CD4-positive, alpha-beta T cell treated with Interferon alpha-2 for 1 hour (primary cell): ENCODE measurements at regions not wholly inside any gene's neighbourhood (a gene's known extent, or its start where the extent isn't known, plus 50 kb on each side); places are given as distances from the start of the nearest gene placed in this dataset.
"Not testable (repeated sequence)": the region's sequence is repeated elsewhere in the genome, so short reads cannot be mapped to it uniquely, and the experiment has no call there.

Source experiments
- DNase-seq, 2 donors: peaks; one replicate each; pipeline ENCODE4 v3.0.0-alpha.2; 2020 to 2022

DNA sequence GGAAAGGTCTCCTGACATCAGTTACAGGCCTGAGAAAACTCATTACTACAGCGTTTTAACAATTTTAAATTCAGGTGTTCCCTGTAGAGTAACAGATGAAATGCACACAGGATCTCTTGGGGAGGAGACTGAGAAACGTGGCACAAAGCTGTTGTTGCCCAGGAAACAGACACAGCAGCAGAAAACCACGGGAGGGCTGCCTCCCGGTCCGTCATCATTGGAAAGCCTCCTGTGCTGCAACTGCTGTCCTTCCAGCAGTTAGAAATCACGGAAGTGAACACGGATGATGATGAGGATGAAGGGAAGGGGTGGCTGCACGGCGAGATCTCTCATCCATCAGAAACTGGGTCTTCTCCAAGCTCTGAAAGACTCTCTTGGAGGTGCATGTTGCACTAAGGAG lies 94.6 kb upstream of the RNF32 start:
- DNase-seq = no peak

DNA sequence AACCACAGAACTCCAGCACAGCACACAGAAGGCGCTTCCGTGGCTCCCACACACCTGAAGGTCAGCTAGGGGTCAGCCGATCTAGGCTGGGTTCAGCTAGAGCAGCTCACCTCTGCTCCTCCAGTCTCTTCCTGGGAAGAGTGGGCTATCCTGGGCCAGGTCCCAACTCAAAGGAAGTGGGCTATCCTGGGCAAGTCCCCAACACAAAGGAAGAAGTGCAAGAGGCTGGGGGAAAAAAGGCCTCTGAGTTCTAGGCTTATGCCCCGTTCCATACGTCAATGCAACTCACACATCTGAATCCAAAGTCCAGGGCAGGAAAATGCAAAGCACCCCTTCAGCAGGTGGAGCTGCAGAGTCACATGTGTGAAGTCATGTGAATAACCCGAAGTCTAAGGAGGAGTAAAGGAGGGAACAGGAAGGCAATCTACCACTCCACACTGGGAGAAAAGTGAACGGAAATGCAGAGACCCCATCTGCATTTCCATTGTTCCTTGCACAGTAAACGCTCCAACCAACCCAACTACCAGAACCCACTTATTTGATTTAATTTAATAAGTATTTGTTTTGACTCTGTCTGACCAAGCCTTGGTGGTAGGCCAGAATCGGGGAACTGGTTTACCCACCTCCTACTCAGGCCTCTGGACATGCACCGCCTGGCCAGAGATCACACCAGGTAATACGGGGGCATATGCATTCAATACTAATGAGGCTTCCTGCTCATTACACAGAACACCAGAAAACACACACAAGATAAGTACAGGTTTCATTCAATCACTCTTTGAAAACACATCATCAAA lies 95.5 kb upstream of the RNF32 start:
- DNase-seq = no peak

DNA sequence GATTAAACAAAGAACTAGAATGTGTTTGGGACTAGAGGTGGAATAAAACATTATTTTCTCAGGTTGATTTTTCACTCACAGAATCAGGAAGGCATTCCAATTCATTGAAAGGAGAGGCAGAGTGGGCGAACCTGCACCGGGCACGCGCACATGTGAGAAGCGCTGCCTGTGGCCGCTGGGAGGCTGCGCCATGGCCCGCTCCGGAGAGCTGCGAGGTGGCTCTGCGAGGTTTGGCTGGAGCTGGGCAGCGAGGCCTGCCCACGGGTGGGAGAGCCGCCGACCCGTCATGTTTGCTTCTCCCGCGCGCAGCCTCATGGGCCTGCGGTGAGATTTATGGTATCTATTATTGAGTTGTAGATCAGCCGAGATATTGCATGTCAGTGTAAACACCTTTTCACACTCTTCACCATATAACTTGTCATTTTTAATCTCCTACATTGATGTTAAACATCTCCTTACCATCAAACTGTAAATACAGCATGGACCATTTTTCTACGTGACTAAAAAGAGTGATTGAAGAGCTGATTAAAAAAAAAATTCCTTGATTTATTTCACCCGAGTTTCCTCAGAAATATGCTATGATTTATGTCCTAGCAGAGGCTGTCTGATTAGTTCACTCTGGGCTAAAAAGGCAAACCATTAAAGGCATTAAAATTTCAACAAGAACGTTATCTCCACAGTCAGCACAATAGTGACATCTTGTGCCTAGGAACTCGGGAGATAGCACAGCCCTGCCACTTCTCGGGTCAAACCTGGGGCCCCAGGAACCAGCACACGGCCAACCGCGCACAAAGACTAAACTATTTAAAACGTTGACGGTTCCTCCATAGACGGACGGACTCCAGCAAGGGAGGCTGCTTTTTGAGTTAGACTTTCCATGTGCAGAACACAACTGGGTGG lies 96.6 kb upstream of the RNF32 start:
- no peak for DNase-seq

- DNase-seq = no peak
These were observed 99.9 kb upstream of the RNF32 start for GRCh38 chr7:156540619-156541165.

GRCh38 chr7:156539999-156540398 lies 100.6 kb upstream of the RNF32 start:
- no peak for DNase-seq

GRCh38 chr7:156537006-156537405 lies 103.6 kb upstream of the RNF32 start:
- DNase-seq = no peak

DNA sequence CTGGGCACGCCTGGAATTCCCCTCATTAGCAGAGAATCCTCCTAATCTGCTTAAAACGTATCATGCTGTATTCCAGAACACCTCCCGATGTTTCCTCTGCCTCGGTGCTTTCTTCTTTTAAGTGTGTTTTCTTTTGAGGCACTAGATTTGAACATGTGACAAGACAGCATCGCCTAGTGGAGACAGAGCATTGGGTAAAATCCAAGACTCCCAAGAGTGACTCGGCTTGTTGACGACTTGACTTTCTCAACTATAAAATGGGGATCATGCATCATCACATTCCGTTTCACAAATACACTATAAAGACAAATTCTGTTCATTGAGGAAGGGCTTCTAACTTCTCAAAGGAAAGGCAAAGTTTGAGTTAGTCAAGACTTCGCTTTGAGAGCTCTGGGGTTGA lies 105.6 kb upstream of the RNF32 start:
- DNase-seq = no peak

DNA sequence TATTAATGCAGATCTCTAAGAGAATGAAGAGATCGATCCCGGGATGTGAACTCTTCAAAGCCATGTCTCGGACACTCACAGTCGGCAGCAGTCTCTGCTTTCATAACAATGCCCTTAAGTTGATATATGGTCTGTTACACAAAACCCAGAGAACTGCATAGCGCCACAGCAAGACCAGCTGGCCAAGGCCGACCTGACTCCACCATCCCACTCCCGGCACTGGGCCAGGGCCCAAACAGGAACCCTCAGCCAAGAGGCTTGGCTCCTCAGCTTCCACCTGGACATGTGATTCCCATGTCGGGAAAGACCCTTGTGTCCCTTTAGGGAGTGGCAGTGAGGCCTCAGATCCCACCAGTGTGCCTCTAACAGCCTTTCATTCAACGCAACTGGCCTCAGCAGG lies 106.6 kb upstream of the RNF32 start:
- DNase-seq = no peak

- no peak for DNase-seq
These were observed 107.2 kb upstream of the RNF32 start for GRCh38 chr7:156533420-156533819.

DNA sequence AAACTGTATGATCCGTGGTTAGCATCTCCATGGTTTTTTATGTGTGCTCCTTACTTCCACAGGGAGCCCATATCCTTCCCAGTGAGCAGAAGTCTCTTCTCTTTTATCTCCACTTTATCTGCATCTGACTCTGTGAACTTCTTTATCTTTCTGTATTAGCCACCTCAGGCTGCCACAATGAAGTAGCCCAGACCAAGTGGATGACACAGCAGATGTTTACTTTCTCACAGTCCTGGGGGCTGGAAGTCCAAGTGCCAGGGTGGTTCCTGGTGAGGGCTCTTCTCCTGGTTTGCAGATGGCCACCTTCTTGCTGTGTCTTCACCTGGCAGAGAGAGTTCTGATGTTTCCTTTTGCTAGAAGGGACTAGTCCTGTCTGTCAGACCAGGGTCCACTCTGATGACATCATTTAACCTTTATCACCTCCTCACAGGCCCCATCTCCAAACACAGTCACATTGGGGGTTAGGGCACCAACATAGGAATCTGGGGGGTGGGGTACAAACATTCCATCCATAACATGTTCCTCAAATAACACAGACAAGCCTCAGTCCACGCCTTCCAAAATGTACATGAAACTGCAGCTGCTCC lies 108.5 kb upstream of the RNF32 start:
- no peak for DNase-seq

DNA sequence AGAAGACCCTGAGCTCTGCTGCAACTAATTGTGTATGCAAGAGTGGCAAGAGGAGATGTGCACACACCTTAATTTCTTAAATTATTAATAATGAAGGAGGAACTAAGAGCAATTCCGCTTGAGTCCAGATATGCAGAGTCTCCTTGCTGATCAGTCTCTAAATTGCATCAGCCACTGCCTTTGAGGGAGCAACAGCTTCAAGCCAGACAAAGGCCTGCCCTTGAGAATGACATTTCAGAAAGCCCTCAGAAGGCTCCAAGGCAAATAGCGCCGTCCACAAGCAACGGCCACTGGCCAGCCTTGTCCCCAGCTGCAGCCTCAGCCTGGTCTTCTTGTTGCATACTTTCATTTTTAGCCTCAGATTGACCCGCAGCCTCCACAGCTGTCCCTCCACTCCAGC lies 110.6 kb upstream of the RNF32 start:
- no peak for DNase-seq

GRCh38 chr7:156527458-156527890 lies 113.1 kb upstream of the RNF32 start:
- no peak for DNase-seq

DNA sequence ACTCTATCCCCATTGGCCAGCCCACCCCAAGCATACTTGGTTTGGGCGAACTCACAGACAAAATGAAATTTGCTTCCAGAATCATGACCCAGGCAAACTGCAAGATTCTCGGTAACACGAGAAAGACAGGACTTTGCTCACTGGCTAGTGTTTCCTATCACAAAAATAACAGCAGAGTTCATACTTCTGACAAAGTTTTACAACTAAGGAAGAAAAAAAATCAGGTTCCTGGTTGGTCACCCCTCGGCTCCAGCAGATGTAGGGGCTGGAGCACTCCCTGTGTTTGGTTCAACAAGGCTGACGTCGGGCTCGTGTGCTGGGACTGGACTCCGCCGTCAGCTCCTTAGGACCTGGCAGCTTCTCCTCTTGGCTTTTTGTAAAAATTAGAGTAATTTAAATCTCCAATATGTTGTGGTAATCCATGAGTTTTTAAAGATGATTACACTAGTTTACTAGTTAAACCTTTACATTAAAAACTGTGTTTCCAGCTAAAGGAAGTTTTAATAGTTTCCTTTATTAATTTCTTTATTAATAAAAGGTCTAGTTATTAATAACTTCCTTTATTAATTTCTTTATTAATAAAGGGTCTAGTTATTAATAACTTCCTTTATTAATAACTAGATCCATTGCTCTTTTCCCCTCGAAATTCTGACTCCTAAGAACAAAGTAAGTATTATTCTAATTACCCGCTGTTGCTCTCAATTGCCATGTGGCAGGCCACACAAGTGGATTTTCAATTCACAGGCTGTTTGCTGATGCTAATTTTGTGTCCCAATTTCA lies 115.6 kb upstream of the RNF32 start:
- no peak for DNase-seq

- DNase-seq = no peak
These were observed 117.0 kb upstream of the RNF32 start for GRCh38 chr7:156523447-156524048.

DNA sequence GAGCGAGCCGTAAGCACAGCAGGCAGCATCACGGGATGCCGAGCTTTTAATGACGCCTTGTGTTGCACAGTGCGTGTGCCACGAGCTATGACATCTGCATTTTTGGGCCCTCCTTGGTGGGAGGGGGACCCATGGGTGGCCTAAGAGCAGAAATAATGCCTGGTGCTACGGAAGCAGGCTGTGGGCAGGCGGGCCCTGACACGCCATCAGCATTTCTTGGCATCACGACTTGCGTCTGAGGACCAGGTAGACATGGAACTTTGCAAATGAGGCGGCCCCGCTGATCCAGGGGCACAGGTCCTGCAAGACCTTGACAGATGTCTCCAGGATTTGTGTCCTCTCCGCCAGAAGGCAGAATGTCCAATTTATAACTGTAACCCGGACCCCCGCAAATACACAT lies 117.8 kb upstream of the RNF32 start:
- DNase-seq = no peak

GRCh38 chr7:156519070-156519469 lies 121.5 kb upstream of the RNF32 start:
- no peak for DNase-seq

DNA sequence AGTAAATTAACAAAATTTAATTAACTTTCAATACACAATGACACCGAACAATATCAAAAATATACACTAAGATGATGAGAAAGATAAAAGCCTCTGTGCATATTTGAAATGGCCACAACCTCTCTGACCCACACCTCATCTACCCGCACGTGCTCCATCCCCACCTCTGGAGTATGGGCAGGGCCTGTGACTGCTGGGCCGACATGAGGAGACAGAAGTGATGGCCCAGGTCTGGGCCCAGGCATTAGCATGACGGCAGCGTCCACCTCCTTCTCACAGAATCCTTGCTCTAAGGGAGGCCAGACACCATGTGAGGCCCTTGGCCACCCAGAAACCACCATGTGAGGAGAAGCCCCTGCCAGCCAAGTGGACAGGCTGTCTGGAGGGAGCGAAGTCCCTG lies 122.1 kb upstream of the RNF32 start:
- no peak for DNase-seq

DNA sequence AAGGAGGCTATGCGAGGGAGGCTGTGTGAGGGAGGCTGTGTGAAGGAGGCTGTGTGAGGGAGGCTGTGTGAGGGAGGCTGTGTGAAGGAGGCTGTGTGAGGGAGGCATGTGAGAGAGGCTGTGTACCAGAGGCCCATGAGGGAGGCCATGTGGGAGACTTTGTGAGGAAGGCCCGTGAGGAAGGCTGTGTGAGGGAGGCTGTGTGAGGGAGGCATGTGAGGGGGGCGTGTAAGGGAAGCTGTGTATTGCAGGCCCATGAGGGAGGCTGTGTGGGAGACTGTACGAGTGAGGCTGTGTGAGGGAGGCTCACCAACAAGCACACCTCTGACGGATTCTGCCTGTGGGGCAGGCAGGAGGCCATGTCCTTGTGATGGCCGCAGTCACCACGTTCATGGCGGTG lies 122.7 kb upstream of the RNF32 start:
- DNase-seq = not testable (repeated sequence)

DNA sequence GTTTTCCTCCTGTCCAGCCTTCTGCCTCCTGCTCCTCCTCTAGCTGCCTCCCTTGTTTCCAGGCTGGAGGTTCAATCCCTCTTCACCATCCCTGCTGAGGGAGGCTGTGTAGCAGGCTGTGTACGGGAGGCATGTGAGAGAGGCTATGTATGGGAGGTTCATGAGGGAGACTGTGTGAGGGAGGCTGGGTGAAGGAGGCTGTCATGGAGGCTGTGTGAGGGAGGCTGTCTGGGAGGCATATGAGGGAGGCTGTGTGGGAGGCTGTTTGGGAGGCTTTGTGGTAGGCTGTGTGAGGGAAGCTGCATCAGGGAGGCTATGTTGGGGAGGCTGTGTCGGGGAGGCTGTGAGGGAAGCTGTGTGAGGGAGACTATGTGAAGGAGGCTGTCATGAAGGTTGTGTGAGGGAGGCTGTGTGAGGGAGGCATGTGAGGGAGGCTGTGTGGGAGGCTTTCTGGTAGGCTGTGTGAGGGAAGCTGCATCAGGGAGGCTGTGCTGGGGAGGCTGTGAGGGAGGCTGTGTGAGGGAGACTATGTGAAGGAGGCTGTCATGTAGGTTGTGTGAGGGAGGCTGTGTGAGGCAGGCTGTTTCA lies 123.7 kb upstream of the RNF32 start:
- no peak for DNase-seq

GRCh38 chr7:156515911-156516790 lies 124.4 kb upstream of the RNF32 start:
- no peak for DNase-seq

DNA sequence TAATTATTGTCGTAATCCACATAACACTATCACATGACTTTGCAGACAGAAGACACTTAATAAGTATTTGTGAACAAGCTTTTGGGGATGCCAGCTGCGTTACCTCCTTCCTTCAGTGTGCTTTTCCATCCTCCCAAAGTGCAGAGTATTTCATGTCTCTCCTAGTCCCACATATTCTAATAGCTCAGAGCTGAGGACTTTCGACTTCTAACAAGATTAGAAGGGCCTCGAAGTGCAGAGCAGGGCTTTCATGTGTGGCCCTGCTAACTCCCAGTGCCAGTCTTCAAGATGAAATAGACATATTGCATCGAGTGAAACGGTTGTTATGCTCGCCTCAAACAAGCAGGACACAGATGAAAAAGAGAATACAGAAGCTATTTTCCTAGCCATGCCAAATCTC lies 125.7 kb upstream of the RNF32 start:
- no peak for DNase-seq
